ENCODE measurements at regions not wholly inside any gene's neighbourhood (a gene's known extent, or its start where the extent isn't known, plus 50 kb on each side); places are given as distances from the start of the nearest gene placed in this dataset.

GRCh38 chr5:98470747-98471146 is 302.7 kb upstream of the RGMB start:
- DNase-seq = no peak
- no peaks in the 10 kb centered on the region for H3K4me1 ChIP-seq
- H3K36me3 ChIP-seq = no peaks in the 10 kb centered on the region
- H3K27me3 ChIP-seq = no peaks in the 10 kb centered on the region
- TF ChIP-seq CTCF (IDR thresholded peaks at IDR 0.05) = no peak
- TF ChIP-seq POLR2A (IDR thresholded peaks at IDR 0.05) = no peak
- intact Hi-C loops (cut with DNase I) = no loop called here
- H3K4me3 ChIP-seq (replicated peaks in 1 of 3) = no peak overlapping the region
- H3K9me3 ChIP-seq = no peaks in the 10 kb centered on the region
- WGBS, 2 donors = 89 to 95% methylated on average over 2 of the region's 2 CpGs
- H3K27ac ChIP-seq = no peak overlapping the region

GRCh38 chr5:98471458-98471857 is 302.0 kb upstream of the RGMB start:
- no peak overlapping the region for H3K27ac ChIP-seq
- 98% methylated on average over 2 of the region's 2 CpGs for WGBS, 2 donors
- DNase-seq = no peak
- H3K27me3 ChIP-seq = no peaks in the 10 kb centered on the region
- intact Hi-C loops (cut with DNase I) = no loop called here
- H3K4me3 ChIP-seq (replicated peaks in 1 of 3) = no peak overlapping the region
- no peaks in the 10 kb centered on the region for H3K36me3 ChIP-seq
- no peaks in the 10 kb centered on the region for H3K9me3 ChIP-seq
- TF ChIP-seq POLR2A (IDR thresholded peaks at IDR 0.05) (no peak), CTCF (IDR thresholded peaks at IDR 0.05) (no peak)
- H3K4me1 ChIP-seq = no peaks in the 10 kb centered on the region

GRCh38 chr5:98474216-98474615 is 299.2 kb upstream of the RGMB start:
- no peaks in the 10 kb centered on the region for H3K4me1 ChIP-seq
- H3K4me3 ChIP-seq (replicated peaks in 1 of 3) = no peak overlapping the region
- no peaks in the 10 kb centered on the region for H3K9me3 ChIP-seq
- H3K36me3 ChIP-seq = no peaks in the 10 kb centered on the region
- no peak for DNase-seq
- intact Hi-C loops (cut with DNase I) = no loop called here
- H3K27me3 ChIP-seq = no peaks in the 10 kb centered on the region
- TF ChIP-seq POLR2A (IDR thresholded peaks at IDR 0.05) (no peak), CTCF (IDR thresholded peaks at IDR 0.05) (no peak)
- H3K27ac ChIP-seq = no peak overlapping the region
- WGBS, 2 donors = 90 to 98% methylated on average over 2 of the region's 2 CpGs

DNA sequence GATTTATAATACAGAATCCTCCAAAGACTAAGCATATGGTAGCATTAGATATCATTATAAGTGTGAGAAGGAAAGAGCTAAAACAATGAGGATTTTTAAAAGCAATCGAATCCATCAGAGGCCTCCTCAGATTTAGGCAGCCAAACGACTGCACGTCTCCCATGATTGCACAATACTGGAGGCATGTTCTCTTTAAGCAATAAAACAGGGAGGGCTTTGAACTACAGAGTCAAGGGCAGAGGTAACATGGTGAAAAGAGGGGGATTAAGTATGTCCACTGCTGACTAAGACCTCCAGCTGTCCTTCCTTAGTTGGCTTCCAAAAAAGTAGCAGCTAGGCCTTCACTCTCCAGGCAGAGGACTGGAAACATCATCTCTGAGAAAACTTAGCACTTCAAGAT is 298.7 kb upstream of the RGMB start:
- Histone ChIP-seq H3K27ac (no peak overlapping the region), H3K36me3 (no peaks in the 10 kb centered on the region), H3K4me3 (replicated peaks in 1 of 3) (no peak overlapping the region), H3K4me1 (no peaks in the 10 kb centered on the region), H3K9me3 (no peaks in the 10 kb centered on the region), H3K27me3 (no peaks in the 10 kb centered on the region)
- TF ChIP-seq CTCF (IDR thresholded peaks at IDR 0.05) (no peak), POLR2A (IDR thresholded peaks at IDR 0.05) (no peak)
- intact Hi-C loops (cut with DNase I) = no loop called here
- WGBS, 2 donors = 53 to 67% methylated on average over 3 of the region's 3 CpGs
- no peak for DNase-seq

GRCh38 chr5:98482321-98483300 is 290.9 kb upstream of the RGMB start:
- Histone ChIP-seq H3K36me3 (no peaks in the 10 kb centered on the region), H3K4me3 (replicated peaks in 1 of 3) (no peak overlapping the region), H3K4me1 (no peaks in the 10 kb centered on the region), H3K27ac (no peak overlapping the region), H3K27me3 (no peaks in the 10 kb centered on the region), H3K9me3 (no peaks in the 10 kb centered on the region)
- intact Hi-C loops (cut with DNase I) = no loop called here
- WGBS, 2 donors = 44 to 60% methylated on average over 3 of the region's 3 CpGs
- TF ChIP-seq CTCF (IDR thresholded peaks at IDR 0.05) = no peak
- no peak for TF ChIP-seq POLR2A (IDR thresholded peaks at IDR 0.05)
- no peak for DNase-seq
